ENCODE measurements at regions not wholly inside any gene's neighbourhood (a gene's known extent, or its start where the extent isn't known, plus 50 kb on each side); places are given as distances from the start of the nearest gene placed in this dataset.

DNA sequence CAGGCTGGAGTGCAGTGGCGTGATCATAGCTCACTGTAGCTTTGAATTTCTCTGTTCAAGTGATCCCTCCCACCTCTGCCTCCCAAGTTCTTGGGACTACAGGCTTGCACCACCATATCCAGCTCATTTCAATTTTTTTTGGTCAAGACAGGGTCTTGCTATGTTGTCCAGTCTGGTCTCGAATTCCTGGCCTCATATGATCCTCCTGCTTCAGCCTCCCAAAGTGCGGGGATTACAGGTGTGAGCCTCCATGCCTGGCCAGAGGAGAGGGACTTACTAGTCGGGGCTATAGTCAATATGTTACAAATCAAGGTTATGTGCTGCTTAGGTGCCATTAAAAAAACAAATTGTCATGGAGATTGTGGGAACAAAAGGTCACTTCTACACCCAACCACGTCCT lies 105.3 kb upstream of the GALNT17 start:
- Histone ChIP-seq H3K4me3 (replicated peaks in 1 of 3; ENCODE audit: low read depth in 2 of 3, low read length in 3 of 3) (no peak overlapping the region), H3K36me3 (replicated peaks in 1 of 2; ENCODE audit: control insufficient read depth in 1 of 2, insufficient read depth in 2 of 2, low read length in 2 of 2) (no peaks in the 10 kb centered on the region), H3K79me2 (ENCODE audit: insufficient read depth, low read length) (no peaks in the 10 kb centered on the region), H3K27me3 (ENCODE audit: control insufficient read depth in 2 of 2, insufficient read depth in 2 of 2, low read length in 2 of 2) (no peaks in the 10 kb centered on the region), H3K4me2 (replicated peaks; ENCODE audit: extremely low read depth, low read length, poor library complexity, severe bottlenecking) (no peak overlapping the region), H3K9me3 (replicated peaks in 1 of 2; ENCODE audit: control insufficient read depth in 1 of 2, insufficient read depth in 1 of 2, low read length in 2 of 2) (peaks cover 43 to 58% of the 10 kb centered on the region in 2 donors), H4K20me1 (ENCODE audit: insufficient read depth, low read length) (no peaks in the 10 kb centered on the region), H3K27ac (ENCODE audit: low read depth in 1 of 2, low read length in 2 of 2) (no peak overlapping the region), H3K9ac (ENCODE audit: insufficient read depth, low read length, poor library complexity, severe bottlenecking) (no peak overlapping the region), H2AFZ (ENCODE audit: insufficient read depth, low read depth, low read length, poor library complexity, severe bottlenecking) (no peak overlapping the region), H3K4me1 (ENCODE audit: control insufficient read depth in 1 of 2, insufficient read depth in 2 of 2, low read length in 2 of 2) (no peaks in the 10 kb centered on the region)
- intact Hi-C loops (cut with micrococcal nuclease) = no loop called here
- Mint-ChIP-seq H3K27ac (no peak overlapping the region), H3K27me3 (ENCODE audit: low read depth in 3 of 3) (no peaks in the 10 kb centered on the region), H3K9me3 (peaks cover 0 to 48% (median 41%) of the 10 kb centered on the region in 7 donors), H3K36me3 (no peaks in the 10 kb centered on the region), H3K4me3 (no peak overlapping the region), H3K4me1 (no peaks in the 10 kb centered on the region)
- TF ChIP-seq, protein P1, sequence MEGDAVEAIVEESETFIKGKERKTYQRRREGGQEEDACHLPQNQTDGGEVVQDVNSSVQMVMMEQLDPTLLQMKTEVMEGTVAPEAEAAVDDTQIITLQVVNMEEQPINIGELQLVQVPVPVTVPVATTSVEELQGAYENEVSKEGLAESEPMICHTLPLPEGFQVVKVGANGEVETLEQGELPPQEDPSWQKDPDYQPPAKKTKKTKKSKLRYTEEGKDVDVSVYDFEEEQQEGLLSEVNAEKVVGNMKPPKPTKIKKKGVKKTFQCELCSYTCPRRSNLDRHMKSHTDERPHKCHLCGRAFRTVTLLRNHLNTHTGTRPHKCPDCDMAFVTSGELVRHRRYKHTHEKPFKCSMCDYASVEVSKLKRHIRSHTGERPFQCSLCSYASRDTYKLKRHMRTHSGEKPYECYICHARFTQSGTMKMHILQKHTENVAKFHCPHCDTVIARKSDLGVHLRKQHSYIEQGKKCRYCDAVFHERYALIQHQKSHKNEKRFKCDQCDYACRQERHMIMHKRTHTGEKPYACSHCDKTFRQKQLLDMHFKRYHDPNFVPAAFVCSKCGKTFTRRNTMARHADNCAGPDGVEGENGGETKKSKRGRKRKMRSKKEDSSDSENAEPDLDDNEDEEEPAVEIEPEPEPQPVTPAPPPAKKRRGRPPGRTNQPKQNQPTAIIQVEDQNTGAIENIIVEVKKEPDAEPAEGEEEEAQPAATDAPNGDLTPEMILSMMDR (IDR thresholded peaks at IDR 0.05) = no peak
- 63% methylated on average over 3 of the region's 5 CpGs for WGBS (ENCODE audit: insufficient coverage)
- no peak for DNase-seq

DNA sequence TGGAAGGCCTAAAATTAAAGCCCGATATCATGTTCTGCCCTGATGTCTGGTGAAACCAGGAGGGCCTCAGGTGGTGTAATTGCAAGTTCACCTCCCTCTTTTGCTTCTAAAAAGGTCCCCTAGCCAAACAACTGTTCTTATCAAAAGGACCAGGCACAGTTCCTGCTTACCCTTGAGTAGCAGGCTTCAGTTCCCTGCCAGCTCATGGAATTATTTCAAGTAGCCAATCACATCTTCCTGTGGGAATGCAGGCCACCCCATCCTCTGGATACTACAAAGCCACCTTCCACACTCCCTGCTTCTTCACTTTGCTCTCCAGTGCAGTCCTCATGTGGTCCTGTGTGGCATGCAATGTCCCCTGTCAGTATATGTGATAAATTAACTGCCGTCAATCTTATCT lies 97.7 kb upstream of the GALNT17 start:
- no peak overlapping the region for H2AFZ ChIP-seq (ENCODE audit: insufficient read depth, low read depth, low read length, poor library complexity, severe bottlenecking)
- no peak overlapping the region for H3K27ac Mint-ChIP-seq
- no peaks in the 10 kb centered on the region for H4K20me1 ChIP-seq (ENCODE audit: insufficient read depth, low read length)
- H3K9ac ChIP-seq (ENCODE audit: insufficient read depth, low read length, poor library complexity, severe bottlenecking) = no peak overlapping the region
- no peaks in the 10 kb centered on the region for H3K36me3 ChIP-seq (replicated peaks in 1 of 2; ENCODE audit: control insufficient read depth in 1 of 2, insufficient read depth in 2 of 2, low read length in 2 of 2)
- WGBS (ENCODE audit: insufficient coverage) = 100% methylated on average over 1 of the region's 2 CpGs
- H3K4me1 ChIP-seq (ENCODE audit: control insufficient read depth in 1 of 2, insufficient read depth in 2 of 2, low read length in 2 of 2) = no peaks in the 10 kb centered on the region
- intact Hi-C loops (cut with micrococcal nuclease) = no loop called here
- no peaks in the 10 kb centered on the region for H3K79me2 ChIP-seq (ENCODE audit: insufficient read depth, low read length)
- H3K9me3 ChIP-seq (replicated peaks in 1 of 2; ENCODE audit: control insufficient read depth in 1 of 2, insufficient read depth in 1 of 2, low read length in 2 of 2) = peaks cover 23 to 38% of the 10 kb centered on the region in 2 donors
- H3K4me3 Mint-ChIP-seq = no peak overlapping the region
- TF ChIP-seq, protein P1 (IDR thresholded peaks at IDR 0.05) = no peak
- H3K27me3 ChIP-seq (ENCODE audit: control insufficient read depth in 2 of 2, insufficient read depth in 2 of 2, low read length in 2 of 2) = no peaks in the 10 kb centered on the region
- H3K4me1 Mint-ChIP-seq = no peaks in the 10 kb centered on the region
- H3K4me2 ChIP-seq (replicated peaks; ENCODE audit: extremely low read depth, low read length, poor library complexity, severe bottlenecking) = no peak overlapping the region
- no peak overlapping the region for H3K27ac ChIP-seq (ENCODE audit: low read depth in 1 of 2, low read length in 2 of 2)
- no peaks in the 10 kb centered on the region for H3K27me3 Mint-ChIP-seq (ENCODE audit: low read depth in 3 of 3)
- H3K36me3 Mint-ChIP-seq = no peaks in the 10 kb centered on the region
- H3K9me3 Mint-ChIP-seq = peaks cover 15 to 51% (median 25%) of the 10 kb centered on the region in 7 donors
- no peak for DNase-seq
- H3K4me3 ChIP-seq (replicated peaks in 1 of 3; ENCODE audit: low read depth in 2 of 3, low read length in 3 of 3) = no peak overlapping the region

All from CD14-positive monocyte (primary cell).